ENCODE measurements at regions not wholly inside any gene's neighbourhood (a gene's known extent, or its start where the extent isn't known, plus 50 kb on each side); places are given as distances from the start of the nearest gene placed in this dataset.

- DNase-seq: no peak
Measured at GRCh38 chr11:95577716-95578460, 211.7 kb downstream of the FAM76B start.

DNA sequence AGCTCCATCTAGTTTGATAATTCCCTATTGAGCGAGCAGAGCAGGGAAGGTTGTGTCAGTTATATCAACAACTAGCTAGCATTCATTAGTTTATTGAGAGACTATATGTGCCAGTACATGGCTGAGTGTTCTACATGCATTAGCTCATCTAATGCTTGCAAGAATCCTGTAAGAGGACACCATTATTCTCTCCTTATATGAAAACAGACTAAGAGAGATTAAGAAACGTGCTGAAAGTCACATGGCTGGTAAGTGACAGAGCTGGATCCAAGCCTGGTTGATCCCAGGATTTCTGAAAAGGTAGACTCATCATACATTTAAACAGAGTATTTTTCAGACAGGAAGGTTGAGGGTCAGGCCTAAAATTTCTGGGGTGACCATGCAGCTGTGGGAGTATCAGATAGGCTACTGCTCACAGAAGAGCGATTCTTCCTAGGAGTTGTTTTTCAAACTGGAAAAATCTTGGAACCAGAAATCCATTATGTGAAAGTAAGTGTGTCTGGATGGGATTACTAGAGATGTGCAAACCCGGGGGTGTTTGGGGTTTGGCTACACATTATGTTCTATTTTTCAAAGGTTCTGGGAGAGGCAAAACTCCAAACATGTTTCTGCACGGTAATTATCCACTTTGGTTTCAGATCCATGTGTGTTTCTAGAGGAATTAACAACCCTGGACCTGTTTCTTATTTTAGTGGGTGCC is 213.3 kb downstream of the FAM76B start:
- no peak for DNase-seq

DNA sequence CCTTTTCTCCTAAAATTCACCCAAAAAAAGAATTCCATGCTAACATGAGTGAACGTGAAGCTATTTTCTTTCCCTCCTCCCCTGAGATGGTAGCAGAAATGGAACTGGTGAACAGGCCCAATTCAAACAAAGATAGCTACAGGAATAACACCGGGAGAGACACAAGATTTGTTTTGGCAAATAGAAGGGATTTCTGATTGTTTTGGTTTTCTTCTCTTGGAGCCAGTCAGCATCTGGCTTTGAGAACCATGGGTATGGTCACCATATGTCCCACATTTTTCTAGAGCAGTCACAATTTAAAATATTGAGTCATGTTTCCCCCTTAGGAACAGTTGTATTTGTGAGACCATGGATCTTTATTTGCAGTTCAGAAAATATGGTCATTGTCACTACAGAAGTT is 214.1 kb downstream of the FAM76B start:
- no peak for DNase-seq

DNA sequence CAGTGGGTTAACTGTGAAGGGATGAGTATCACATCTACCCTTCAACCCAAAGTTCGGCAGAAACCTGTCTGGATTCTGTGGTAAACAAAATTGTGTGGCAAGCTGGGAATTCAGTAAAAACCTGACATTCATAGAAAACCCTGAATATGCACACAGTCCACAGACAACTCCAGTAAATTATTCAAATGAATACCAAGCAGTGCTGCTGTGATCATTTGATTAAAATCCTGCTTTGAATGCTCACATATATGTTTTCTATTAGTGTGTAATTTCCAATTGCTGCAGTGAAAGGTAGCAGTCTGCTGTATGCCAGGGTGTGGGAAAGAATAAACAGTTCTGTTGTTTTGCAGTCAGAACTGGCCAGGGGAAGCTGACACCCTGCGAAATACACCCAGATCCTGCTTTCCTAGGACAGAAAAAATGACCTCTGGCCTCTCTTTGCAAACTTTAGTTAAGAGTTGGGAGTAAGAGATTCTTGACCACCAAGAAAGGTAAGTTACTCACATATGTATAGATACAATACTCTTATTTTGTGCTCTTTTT is 217.8 kb downstream of the FAM76B start:
- no peak for DNase-seq

DNA sequence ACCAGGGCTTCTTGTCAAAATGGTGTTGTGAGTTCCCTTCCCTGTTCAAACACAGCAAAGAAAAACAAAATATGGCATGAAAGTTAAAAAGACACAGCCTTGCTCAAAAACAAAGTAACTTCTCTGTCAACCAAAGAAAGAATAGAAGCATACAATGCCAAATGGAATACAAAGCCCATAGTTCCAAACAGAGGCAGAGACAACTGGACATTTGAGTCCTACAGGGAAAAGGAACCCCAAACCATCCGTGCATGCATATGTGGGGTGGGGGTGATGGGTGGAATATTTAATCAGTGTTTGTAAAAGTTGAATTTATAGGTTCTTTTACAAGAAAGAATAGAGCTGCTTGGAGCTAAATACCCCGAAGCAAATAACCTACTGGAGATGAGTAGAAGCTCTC is 218.7 kb downstream of the FAM76B start:
- no peak for DNase-seq

- no peak for DNase-seq
Measured at GRCh38 chr11:95569207-95569606, 220.4 kb downstream of the FAM76B start.

- no peak for DNase-seq
Measured at GRCh38 chr11:95568281-95568680, 221.3 kb downstream of the FAM76B start.

DNA sequence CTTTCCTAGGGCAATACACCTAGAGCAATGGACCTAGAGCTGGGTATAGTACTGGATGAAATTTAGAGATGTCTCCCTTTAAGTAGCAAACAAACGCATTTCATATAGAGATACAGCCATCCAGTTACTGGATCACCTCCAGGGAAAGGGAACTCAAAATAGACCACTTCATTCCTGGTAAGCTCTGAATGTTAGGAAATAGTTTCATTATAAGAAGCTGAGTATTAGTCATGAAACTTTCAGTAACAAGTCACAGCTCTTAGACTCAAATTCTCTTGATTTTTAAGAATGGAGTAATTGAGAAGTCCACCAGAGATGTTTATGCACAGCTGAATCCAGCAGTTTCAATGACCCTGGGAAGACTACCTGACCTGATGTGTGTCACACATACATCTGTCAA is 221.9 kb downstream of the FAM76B start:
- no peak for DNase-seq

GRCh38 chr11:95566211-95566610 is 223.4 kb downstream of the FAM76B start:
- no peak for DNase-seq

GRCh38 chr11:95565724-95566141 is 223.8 kb downstream of the FAM76B start:
- no peak for DNase-seq

- no peak for DNase-seq
Measured at GRCh38 chr11:95563859-95564258, 225.7 kb downstream of the FAM76B start.

GRCh38 chr11:95563173-95563572 is 226.4 kb downstream of the FAM76B start:
- no peak for DNase-seq

DNA sequence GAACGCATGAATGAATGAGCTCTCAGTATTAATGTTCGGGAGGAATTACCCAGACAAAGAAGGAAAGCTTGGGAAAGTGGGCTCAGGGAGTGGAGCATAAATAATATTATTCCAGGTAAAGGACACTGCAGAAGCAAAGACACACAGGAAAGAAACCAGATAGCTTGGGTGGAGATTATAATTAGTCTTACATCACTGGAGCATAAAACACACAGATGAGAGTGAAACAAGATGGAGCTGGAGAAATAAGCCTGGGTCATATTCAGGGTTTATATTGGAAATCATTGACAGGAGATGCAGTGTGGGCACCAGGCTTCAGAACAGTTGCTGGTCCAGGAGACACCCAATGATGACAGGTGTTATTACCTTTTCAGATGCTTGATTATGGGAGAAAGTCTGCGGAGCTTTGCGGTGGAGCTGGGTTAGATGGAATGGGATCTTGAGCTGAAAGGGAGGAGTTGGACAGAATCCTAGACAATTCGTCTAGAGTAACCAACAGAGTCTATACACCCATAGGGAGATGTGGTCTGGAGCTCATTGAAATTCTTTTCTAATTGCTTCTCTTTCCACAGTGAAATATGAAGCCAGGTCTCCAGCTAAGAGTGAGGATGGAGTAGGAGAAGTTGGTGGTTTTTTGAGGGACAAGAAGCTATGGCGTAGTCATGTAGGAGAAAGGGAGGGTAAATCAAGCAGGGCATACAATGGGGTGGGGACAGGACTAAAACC is 227.2 kb downstream of the FAM76B start:
- DNase-seq: no peak

- DNase-seq: no peak
Measured at GRCh38 chr11:95559899-95560298, 229.7 kb downstream of the FAM76B start.

GRCh38 chr11:95557376-95557775 is 232.2 kb downstream of the FAM76B start:
- DNase-seq: no peak

GRCh38 chr11:95556342-95557163 is 233.0 kb downstream of the FAM76B start:
- no peak for DNase-seq

GRCh38 chr11:95556011-95556341 is 233.6 kb downstream of the FAM76B start:
- no peak for DNase-seq

GRCh38 chr11:95554911-95555310 is 234.7 kb downstream of the FAM76B start:
- no peak for DNase-seq

- no peak for DNase-seq
Measured at GRCh38 chr11:95549301-95549700, 240.3 kb downstream of the FAM76B start.

GRCh38 chr11:95548416-95548815 is 241.2 kb downstream of the FAM76B start:
- no peak for DNase-seq

DNA sequence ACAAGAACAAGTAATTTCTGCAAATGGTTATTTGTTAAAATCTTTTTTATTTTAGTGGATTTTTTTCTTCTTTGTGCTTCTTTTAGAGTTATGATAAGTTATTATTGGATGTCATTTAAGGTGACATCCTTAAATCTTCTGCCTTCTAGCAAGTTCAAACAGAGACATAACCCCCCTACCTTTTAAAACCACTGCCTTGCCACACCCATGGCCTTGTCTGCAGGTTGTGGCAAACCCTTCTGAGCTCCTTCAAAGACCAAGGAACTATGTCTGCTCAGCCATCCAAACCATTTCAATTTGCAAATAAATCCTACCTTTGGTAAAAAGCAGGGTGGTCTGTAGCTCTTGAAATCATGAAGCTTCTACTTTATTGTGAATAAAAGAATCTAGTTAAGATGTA is 241.6 kb downstream of the FAM76B start:
- peak; percentile 51 for DNase-seq

DNA sequence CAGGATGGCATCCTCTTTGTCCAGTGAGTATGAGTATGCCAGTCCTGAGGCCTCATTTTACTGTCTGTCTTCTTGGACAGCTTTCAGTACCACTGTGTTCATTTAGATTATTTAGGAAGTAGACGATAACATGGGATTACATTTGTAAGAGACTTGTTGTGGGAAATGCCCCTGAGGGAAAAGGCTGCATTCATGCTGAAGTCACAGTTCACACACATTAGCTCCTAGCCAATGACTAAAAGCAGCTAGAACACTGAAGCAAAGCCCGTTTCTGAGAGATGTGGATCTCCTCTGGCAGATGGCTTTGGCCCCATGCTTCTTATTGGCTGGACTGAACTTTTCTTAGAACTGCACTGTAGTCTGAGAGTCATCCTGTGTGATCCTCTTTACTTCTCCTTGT is 242.4 kb downstream of the FAM76B start:
- DNase-seq: no peak
